ENCODE measurements at regions not wholly inside any gene's neighbourhood (a gene's known extent, or its start where the extent isn't known, plus 50 kb on each side); places are given as distances from the start of the nearest gene placed in this dataset.
"Not testable (repeated sequence)": the region's sequence is repeated elsewhere in the genome, so short reads cannot be mapped to it uniquely, and the experiment has no call there.

DNA sequence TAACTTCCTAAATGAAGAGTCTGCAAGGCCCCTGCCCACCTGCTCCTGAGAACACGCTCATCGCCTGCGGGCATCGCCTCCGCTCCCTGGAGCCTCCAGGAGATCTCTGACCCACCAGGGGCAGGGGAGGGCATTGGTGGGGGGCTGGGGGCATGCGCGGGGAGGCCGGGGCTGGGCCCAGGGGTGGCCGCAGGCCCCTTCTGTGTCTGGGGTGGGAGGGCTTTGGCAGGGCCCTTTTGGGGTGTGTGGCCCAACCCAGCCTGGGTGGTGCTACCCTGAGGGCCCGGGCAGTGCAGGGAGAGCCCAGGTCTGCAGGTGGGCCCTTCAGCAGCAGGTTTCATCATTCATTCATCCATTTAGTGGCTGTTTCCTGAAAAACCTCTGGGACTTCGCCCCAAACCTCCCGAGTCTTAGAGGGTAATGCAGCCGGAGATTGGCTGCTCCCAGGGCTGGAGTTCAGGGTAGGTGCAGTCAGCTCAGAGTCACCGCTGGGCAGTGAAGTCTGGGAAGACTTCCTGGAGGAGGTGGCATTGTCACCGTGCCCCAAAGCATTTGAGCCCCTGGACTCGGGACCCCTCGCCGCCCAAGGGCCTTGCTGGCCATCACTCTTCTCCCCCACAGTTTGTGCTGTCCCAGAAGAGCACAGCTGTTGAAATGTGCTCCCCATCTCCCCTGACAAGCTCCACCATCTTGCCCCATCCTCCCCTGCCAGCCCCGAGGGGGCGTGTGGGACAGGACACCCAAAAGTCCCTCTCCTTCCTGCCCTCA is 255.1 kb downstream of the PARP8 start:
- Mint-ChIP-seq H3K4me1 (no peaks in the 10 kb centered on the region), H3K27me3 (peaks cover 7% of the 10 kb centered on the region), H3K4me3 (no peak overlapping the region), H3K9me3 (no peaks in the 10 kb centered on the region), H3K27ac (no peak overlapping the region), H3K36me3 (ENCODE audit: low read depth) (no peaks in the 10 kb centered on the region)
- DNase-seq (no peak), ATAC-seq (ENCODE audit: low read depth) (no peak)
- ChIA-PET CTCF (no interaction called here), POLR2A (no interaction called here)
- intact Hi-C loops (cut with micrococcal nuclease) = no loop called here
- TF ChIP-seq CTCF (IDR thresholded peaks at IDR 0.05) = no peak

DNA sequence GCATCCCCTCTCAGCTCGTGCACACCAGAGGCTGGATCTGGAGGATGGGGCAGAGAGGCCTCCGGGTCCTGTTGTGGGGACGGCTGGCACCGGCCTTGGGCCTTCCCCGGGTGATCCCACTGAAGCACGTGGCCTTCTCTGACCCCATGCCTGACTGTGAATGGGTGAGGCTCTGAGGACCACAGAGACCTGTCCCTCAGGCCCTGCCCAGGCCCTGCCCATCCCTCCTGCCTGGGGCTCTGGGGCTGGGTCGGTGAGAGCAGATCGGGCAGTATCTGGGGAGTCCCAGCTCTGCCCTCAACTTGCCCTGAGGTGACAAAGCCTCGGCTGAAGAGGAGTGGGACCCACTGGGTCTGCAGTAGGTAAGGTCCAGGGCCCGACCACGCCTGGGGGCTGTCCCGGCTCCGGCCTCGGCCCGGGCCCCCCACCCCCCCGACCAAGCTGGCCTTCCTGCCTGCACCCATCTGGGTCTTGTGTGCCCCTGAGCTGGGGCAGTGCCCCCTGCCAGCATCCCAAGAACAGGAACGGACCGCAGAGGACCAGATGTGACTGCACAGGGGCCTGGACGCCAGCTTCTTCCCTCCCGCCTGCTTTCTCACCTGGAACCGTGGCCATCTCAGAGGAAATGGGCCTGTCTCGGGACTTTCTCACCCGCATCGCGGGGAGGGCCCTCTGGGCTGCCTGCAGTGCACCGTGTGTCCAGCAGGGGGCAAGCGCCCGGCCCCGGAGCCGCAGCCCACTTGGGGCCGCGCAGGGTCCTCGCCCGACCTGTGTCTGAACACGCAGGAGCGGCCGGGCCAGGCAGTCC is 255.9 kb downstream of the PARP8 start:
- H3K4me3 Mint-ChIP-seq; intact Hi-C loops (cut with micrococcal nuclease); DNase-seq; H3K4me1 Mint-ChIP-seq; CTCF ChIA-PET; POLR2A ChIA-PET; H3K9me3 Mint-ChIP-seq; H3K27me3 Mint-ChIP-seq; H3K27ac Mint-ChIP-seq; H3K36me3 Mint-ChIP-seq (ENCODE audit: low read depth): not testable (repeated sequence)
- ATAC-seq (ENCODE audit: low read depth) = peak; percentile 68

DNA sequence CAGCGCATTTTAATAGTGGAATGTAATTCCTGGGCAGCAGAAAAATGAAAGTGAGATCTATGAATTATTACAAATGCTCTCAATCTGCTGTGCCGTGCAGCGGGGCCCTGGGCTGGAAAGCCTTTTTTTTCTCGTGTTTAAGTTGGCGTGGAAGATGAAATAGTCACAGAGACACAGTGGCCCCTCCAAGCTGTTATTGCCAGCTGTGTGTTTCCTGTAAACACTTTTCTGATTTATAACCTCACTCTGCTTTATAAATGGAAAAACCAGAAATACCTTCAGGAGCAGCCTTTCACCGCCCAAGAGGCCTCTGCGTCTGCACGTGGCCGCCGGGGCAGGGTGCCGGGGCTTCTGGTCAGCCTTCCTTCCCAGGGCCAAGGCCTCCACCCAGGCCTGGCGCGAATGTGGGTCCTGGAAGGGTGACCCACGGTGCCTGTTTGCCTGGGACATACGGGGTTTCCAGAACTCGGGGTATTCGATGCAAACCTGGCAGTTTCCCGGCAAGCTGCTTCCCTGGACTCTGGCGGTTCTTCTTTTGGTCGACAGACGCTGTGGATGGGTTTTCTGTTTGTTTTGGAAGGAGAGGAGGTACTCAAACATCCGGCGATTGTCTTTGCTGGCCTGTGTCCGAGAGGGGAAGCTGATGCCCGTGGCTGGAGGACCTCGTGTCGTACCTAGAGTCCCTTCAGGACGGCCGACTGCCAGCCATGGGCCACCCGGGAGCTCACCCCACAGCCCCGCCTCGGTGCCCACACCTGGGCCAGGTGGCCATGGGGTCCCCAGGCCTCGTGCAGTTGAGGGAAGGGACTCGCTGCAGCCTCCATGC is 256.7 kb downstream of the PARP8 start:
- POLR2A ChIA-PET = no interaction called here
- intact Hi-C loops (cut with micrococcal nuclease) = no loop called here
- Mint-ChIP-seq H3K4me1 (no peaks in the 10 kb centered on the region), H3K4me3 (no peak overlapping the region), H3K36me3 (ENCODE audit: low read depth) (no peaks in the 10 kb centered on the region), H3K9me3 (no peaks in the 10 kb centered on the region), H3K27me3 (peaks cover 7% of the 10 kb centered on the region), H3K27ac (no peak overlapping the region)
- no peak for DNase-seq
- ATAC-seq (ENCODE audit: low read depth) = no peak
- TF ChIP-seq CTCF (IDR thresholded peaks at IDR 0.05) = no peak
- CTCF ChIA-PET = no interaction called here

GRCh38 chr5:50923768-50924494 is 257.5 kb downstream of the PARP8 start:
- TF ChIP-seq CTCF (IDR thresholded peaks at IDR 0.05) = no peak
- DNase-seq (no peak), ATAC-seq (ENCODE audit: low read depth) (no peak)
- Mint-ChIP-seq H3K27me3 (peaks cover 7% of the 10 kb centered on the region), H3K4me3 (no peak overlapping the region), H3K9me3 (no peaks in the 10 kb centered on the region), H3K36me3 (ENCODE audit: low read depth) (no peaks in the 10 kb centered on the region), H3K4me1 (no peaks in the 10 kb centered on the region), H3K27ac (no peak overlapping the region)
- intact Hi-C loops (cut with micrococcal nuclease) = no loop called here
- CTCF ChIA-PET = no interaction called here
- POLR2A ChIA-PET = no interaction called here

DNA sequence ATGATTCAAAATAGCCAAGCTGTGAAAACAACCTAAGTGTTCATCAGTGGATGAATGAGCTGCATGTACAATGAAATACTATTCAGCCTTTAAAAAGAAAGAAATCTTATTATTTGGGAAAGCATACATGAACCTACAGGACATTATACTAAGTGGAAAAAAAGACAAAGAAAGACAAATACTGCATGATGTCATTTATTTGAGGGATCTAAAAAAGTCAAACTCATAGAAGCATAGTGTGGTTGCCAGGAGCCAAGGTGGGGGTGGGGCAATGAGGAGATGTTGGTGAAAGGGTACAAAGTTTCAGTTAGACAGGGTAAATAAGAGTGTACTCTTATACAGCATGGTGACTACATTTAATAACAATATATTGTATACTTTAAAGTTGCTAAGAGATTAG is 261.5 kb downstream of the PARP8 start:
- ChIA-PET CTCF (no interaction called here), POLR2A (no interaction called here)
- intact Hi-C loops (cut with micrococcal nuclease) = no loop called here
- H3K27me3 Mint-ChIP-seq = peaks cover 7% of the 10 kb centered on the region
- DNase-seq (no peak), ATAC-seq (ENCODE audit: low read depth) (no peak)
- H3K9me3 Mint-ChIP-seq = no peaks in the 10 kb centered on the region
- H3K36me3 Mint-ChIP-seq (ENCODE audit: low read depth) = no peaks in the 10 kb centered on the region
- TF ChIP-seq CTCF (IDR thresholded peaks at IDR 0.05) = no peak
- H3K4me3 Mint-ChIP-seq = no peak overlapping the region
- H3K27ac Mint-ChIP-seq = no peak overlapping the region
- no peaks in the 10 kb centered on the region for H3K4me1 Mint-ChIP-seq

All from activated B cell treated with CpG ODN at 0.5 μM for 24 hours (primary cell).